Ovary (tissue), 7 donors: ENCODE measurements at regions not wholly inside any gene's neighbourhood (a gene's known extent, or its start where the extent isn't known, plus 50 kb on each side); places are given as distances from the start of the nearest gene placed in this dataset.
A peak's percentile ranks its signal among the peaks of the same experiment; 100 is the strongest.

Source experiments
- DNase-seq, 5 donors: peaks; one replicate each; pipeline ENCODE4 v3.0.0-alpha.2; 2019 to 2020
- H3K27ac ChIP-seq, 2 donors: fragments of 200-600 bp; one replicate each; pipeline versions ENCODE4 v1.5.1 to v1.8.0; 2019 to 2022
- H3K27me3 ChIP-seq: fragments of 200-600 bp; one replicate; pipeline ENCODE4 v1.8.0; 2022
- H3K36me3 ChIP-seq: fragments of 200-600 bp; sonication (generic); one replicate; pipeline ENCODE4 v1.5.1; 2019
- H3K4me1 ChIP-seq: one replicate; pipeline ENCODE4 v1.8.1; 2013; ENCODE audit warnings: mild to moderate bottlenecking, moderate library complexity; ENCODE audit not compliant: insufficient read depth
- H3K4me3 ChIP-seq: fragments of 200-600 bp; sonication (generic); one replicate; pipeline ENCODE4 v1.5.1; 2017
- H3K9me3 ChIP-seq, 2 donors: fragments of 200-600 bp in 1 of 2; sonication (generic) in 1 of 2; one replicate each; pipeline versions ENCODE4 v1.5.1 to v1.8.1; 2013 to 2019; ENCODE audit warnings: mild to moderate bottlenecking in 1 of 2, moderate library complexity in 1 of 2
- EP300 ChIP-seq: sonication (generic); formaldehyde crosslinking; IDR thresholded peaks from one replicate; pipeline ENCODE4 v1.6.1; 2017; ENCODE audit warnings: antibody characterized with exemption
- POLR2A ChIP-seq: fragments of 450-650 bp; IDR thresholded peaks from one replicate; pipeline ENCODE4 v1.6.1; 2017; ENCODE audit warnings: antibody characterized with exemption, mild to moderate bottlenecking, moderate library complexity
- WGBS, 3 donors: extraction: QIAGEN DNeasy Blood & Tissue Kit in 1 of 3; methylation state at CpG; one replicate each; pipeline versions ENCODE4 v1.1.5 to v1.1.7; 2013 to 2017; 5-methylcytosine and 5-hydroxymethylcytosine counted together
- intact Hi-C, 4 donors: fragments of 100-400 bp; cut with DNase I; formaldehyde crosslinking; loops; one replicate each; pipeline versions ENCODE4 v1.11.0 to v1.15.1; 2022 to 2023
- TF ChIP-seq, protein P1 (sequence below), 3 donors: fragments of 450-650 bp in 2 of 3; fragments of 200-600 bp in 1 of 3; IDR thresholded peaks; one replicate each; pipeline versions ENCODE4 v1.5.1 to v1.8.0; 2016 to 2022; ENCODE audit warnings: antibody characterized with exemption in 3 of 3, mild to moderate bottlenecking in 1 of 3
- donor health status: DM: no; HTN: no; CAD: no; lungs with moderate emphysema.
- donor health status: DM: no; HTN: no; CAD: no.
- donor health status: Bipolar disorder and iron deficiency.
- donor health status: DM: no; HTN: no; CAD: no.
- donor health status: DM: yes; HTN: yes; CAD: no.

DNA sequence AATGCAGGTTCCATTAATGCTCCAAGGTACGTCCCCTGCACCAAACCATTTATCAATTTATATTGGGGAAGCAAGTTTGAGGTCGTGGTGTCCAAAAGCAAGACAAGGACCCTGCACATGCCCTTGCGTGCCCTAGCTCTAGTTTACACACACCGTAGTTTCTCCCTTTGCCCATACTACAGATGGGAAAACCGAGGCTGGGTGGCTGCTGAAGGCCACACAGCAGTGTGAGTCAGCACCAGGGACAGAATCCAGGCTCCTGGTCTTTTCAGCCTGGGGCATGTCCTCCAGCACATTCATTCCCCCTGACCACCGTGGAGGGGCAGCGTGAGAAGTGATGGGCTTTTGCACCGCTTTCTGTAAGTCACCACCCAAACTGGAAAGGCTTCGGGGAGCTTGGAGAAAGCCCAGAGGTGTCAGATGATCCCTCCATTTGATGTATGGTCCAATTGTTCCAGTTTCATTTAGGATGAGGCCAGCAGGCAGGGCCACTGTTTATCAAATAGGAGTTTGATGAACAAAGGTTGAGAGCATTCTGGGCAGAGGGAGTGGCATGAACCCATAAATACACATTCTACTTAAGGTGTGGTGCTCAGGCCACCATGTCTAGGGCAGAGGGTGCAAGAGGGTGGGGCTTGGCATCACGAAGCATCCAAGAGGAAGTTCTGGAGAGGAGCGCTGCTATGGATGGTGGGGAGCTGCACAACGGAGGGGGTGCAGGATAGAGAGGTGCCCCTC is 274.1 kb downstream of the HAUS1 start:
- Histone ChIP-seq H3K9me3 (no peaks in the 10 kb centered on the region), H3K4me3 (no peak overlapping the region), H3K27ac (no peak overlapping the region), H3K4me1 (no peaks in the 10 kb centered on the region), H3K36me3 (no peaks in the 10 kb centered on the region), H3K27me3 (no peaks in the 10 kb centered on the region)
- intact Hi-C loops = no loop called here
- no peak for DNase-seq
- TF ChIP-seq, protein P1, sequence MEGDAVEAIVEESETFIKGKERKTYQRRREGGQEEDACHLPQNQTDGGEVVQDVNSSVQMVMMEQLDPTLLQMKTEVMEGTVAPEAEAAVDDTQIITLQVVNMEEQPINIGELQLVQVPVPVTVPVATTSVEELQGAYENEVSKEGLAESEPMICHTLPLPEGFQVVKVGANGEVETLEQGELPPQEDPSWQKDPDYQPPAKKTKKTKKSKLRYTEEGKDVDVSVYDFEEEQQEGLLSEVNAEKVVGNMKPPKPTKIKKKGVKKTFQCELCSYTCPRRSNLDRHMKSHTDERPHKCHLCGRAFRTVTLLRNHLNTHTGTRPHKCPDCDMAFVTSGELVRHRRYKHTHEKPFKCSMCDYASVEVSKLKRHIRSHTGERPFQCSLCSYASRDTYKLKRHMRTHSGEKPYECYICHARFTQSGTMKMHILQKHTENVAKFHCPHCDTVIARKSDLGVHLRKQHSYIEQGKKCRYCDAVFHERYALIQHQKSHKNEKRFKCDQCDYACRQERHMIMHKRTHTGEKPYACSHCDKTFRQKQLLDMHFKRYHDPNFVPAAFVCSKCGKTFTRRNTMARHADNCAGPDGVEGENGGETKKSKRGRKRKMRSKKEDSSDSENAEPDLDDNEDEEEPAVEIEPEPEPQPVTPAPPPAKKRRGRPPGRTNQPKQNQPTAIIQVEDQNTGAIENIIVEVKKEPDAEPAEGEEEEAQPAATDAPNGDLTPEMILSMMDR (IDR thresholded peaks at IDR 0.05) = no peak
- TF ChIP-seq POLR2A (no peak), EP300 (no peak)
- WGBS, 3 donors = 77 to 83% (median 80%) methylated on average over 12 of the region's 12 CpGs

DNA sequence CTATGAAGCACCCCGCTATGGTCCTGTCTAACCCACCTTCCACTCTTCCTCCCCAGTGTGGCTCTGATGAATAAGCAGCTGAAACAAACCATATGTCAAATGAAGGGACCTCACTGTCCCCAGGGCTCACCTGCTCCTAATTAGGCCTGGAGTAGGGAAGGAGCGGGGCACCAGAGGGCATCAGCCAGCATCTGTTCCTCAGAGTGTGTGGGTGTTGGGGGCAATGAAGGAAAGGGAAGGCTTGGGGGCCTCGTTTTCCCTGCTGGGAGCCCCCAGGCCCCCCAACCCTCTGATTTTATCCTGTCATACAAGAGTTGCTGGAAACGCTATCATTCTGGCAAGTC is 274.7 kb downstream of the HAUS1 start:
- no peak overlapping the region for H3K27ac ChIP-seq
- DNase-seq = no peak

DNA sequence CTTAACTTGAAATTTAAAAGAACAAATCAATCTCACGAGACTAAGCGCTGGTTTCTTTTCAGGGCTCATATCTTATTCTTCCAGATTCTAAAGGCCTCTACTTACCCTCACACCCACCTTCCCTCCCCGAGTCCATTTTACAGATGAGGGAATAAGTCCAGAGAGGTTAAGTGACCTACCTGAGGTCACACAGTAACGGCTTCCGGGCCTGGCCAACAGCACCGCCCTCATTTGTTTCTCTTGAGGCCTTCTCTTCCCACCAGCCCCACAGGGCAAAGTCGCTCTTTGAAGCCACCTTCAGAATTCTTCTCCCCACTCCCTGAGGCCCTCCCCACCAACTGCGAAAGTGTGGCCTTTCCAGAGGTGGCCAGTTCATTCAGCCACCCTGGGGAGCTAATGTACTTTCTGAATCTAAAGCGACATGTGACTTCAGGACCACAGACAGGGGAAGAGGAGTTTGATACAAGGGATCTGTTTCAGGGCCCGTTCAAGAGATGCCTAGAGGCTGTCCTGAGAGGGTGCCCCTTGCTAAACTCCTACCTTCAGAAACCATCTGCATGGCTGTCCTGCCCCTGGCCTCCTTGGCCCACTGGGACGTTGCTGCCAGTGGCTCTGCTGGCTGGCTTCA is 275.3 kb downstream of the HAUS1 start:
- 74 to 80% (median 79%) methylated on average over 11 of the region's 11 CpGs for WGBS, 3 donors
- intact Hi-C loops = no loop called here
- DNase-seq = no peak

More for the DNA sequence above, 274.7 kb downstream of the HAUS1 start:
- Histone ChIP-seq H3K4me3 (no peak overlapping the region), H3K27me3 (no peaks in the 10 kb centered on the region), H3K9me3 (no peaks in the 10 kb centered on the region), H3K4me1 (no peaks in the 10 kb centered on the region), H3K36me3 (no peaks in the 10 kb centered on the region)
- WGBS, 3 donors = 73 to 82% (median 80%) methylated on average over 4 of the region's 4 CpGs
- TF ChIP-seq EP300 = no peak
- intact Hi-C loops = no loop called here

DNA sequence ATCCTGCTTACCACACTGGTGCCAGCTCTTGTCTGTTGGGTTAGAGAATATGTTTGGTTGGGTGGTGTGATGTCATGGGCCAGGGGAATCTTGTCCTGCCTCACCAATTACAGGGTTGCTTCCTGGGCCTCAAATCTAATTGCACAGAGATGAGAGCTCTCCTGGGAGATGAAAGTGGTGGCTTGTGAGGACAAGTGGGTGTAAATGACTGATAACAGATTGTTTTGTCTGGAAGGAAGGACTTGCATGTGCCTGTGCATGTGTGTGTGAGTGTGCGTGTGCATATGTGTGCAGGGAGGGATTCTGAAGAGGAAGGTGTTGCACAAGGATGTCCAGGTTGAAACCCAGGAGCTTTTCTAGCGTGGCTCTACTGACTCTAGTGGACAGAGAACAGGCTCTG is 271.9 kb downstream of the LOXHD1 start:
- intact Hi-C loops = no loop called here
- no peak for DNase-seq
- no peak overlapping the region for H3K4me3 ChIP-seq
- H3K4me1 ChIP-seq = peaks cover 7% of the 10 kb centered on the region
- no peaks in the 10 kb centered on the region for H3K36me3 ChIP-seq
- H3K9me3 ChIP-seq = no peaks in the 10 kb centered on the region
- no peaks in the 10 kb centered on the region for H3K27me3 ChIP-seq
- no peak overlapping the region for H3K27ac ChIP-seq
- no peak for TF ChIP-seq EP300
- TF ChIP-seq, protein P1 (IDR thresholded peaks at IDR 0.05) = no peak
- TF ChIP-seq POLR2A = no peak
- WGBS, 3 donors = 90 to 95% (median 90%) methylated on average over 2 of the region's 2 CpGs

More for the DNA sequence above, 275.3 kb downstream of the HAUS1 start:
- no peak overlapping the region for H3K27ac ChIP-seq
- TF ChIP-seq, protein P1 (IDR thresholded peaks at IDR 0.05) = no peak
- TF ChIP-seq POLR2A (no peak), EP300 (no peak)
- no peak overlapping the region for H3K4me3 ChIP-seq
- H3K4me1 ChIP-seq = no peaks in the 10 kb centered on the region
- no peaks in the 10 kb centered on the region for H3K9me3 ChIP-seq
- no peaks in the 10 kb centered on the region for H3K27me3 ChIP-seq
- H3K36me3 ChIP-seq = no peaks in the 10 kb centered on the region

DNA sequence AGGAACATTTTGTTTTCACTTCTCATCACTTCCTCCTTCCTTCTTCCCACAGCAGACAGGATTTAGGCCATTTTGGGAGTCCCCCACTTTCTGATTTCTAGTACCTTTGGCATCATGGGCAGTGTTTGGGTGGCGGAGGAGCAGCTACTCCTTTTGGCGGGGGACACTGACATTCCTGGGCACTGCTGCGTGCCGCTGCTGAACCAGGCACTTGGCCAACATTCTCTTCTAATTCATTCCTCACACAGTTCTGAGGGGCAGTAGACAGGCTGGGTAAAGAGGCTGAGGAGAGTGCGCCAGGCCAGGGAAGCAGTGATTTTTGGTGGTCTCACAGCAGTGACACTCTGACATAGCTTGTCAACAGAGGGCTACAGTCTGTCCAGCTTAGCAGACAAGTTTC is 270.2 kb downstream of the LOXHD1 start:
- H3K27ac ChIP-seq = no peak overlapping the region
- TF ChIP-seq, protein P1 (IDR thresholded peaks at IDR 0.05) = no peak
- TF ChIP-seq EP300 (no peak), POLR2A (no peak)

More for the DNA sequence above, 270.2 kb downstream of the LOXHD1 start:
- H3K4me3 ChIP-seq = no peak overlapping the region
- H3K27me3 ChIP-seq = no peaks in the 10 kb centered on the region
- no peaks in the 10 kb centered on the region for H3K36me3 ChIP-seq
- peak in 1 of 5 donors; percentile 41 for DNase-seq
- peaks cover 7% of the 10 kb centered on the region for H3K4me1 ChIP-seq
- no peaks in the 10 kb centered on the region for H3K9me3 ChIP-seq
- intact Hi-C loops = no loop called here
- WGBS, 3 donors = 17 to 21% (median 20%) methylated on average over 5 of the region's 5 CpGs
